Testis (tissue), 2 donors: ENCODE measurements at regions not wholly inside any gene's neighbourhood (a gene's known extent, or its start where the extent isn't known, plus 50 kb on each side); places are given as distances from the start of the nearest gene placed in this dataset.

Experiments used
- CTCF ChIP-seq, 3 experiments: fragments of 450-650 bp in 2 of 3; fragments of 200-600 bp in 1 of 3; sonication (generic) in 1 of 3; IDR thresholded peaks; one replicate each; pipeline ENCODE4 v1.5.1; 2016 to 2019; ENCODE audit warnings: antibody characterized with exemption in 3 of 3, mild to moderate bottlenecking in 2 of 3, moderate library complexity in 1 of 3
- POLR2A ChIP-seq: fragments of 450-650 bp; IDR thresholded peaks from one replicate; pipeline ENCODE4 v1.6.1; 2017; ENCODE audit warnings: antibody characterized with exemption, mild to moderate bottlenecking, moderate library complexity

- TF ChIP-seq CTCF (IDR thresholded peaks at IDR 0.05), result no peak
- TF ChIP-seq POLR2A, result no peak
Observed at GRCh38 chrX:143994206-143994605, 110.3 kb downstream of the UBE2NL start.
